MV-4-11 (cell line): ENCODE measurements at regions not wholly inside any gene's neighbourhood (a gene's known extent, or its start where the extent isn't known, plus 50 kb on each side); places are given as distances from the start of the nearest gene placed in this dataset.

ENCODE experiments used
- DNase-seq: peaks from one replicate; lab custom pipeline; 2025; lab: John Stamatoyannopoulos, UW

GRCh38 chr11:45518141-45518832 lies 147.1 kb downstream of the CHST1 start:
- DNase-seq = no peak

GRCh38 chr11:45517171-45517770 lies 148.2 kb downstream of the CHST1 start:
- DNase-seq = no peak

GRCh38 chr11:45513821-45514340 lies 151.5 kb downstream of the CHST1 start:
- DNase-seq = peak; percentile 56

GRCh38 chr11:45512471-45513148 lies 152.8 kb downstream of the CHST1 start:
- no peak for DNase-seq

DNA sequence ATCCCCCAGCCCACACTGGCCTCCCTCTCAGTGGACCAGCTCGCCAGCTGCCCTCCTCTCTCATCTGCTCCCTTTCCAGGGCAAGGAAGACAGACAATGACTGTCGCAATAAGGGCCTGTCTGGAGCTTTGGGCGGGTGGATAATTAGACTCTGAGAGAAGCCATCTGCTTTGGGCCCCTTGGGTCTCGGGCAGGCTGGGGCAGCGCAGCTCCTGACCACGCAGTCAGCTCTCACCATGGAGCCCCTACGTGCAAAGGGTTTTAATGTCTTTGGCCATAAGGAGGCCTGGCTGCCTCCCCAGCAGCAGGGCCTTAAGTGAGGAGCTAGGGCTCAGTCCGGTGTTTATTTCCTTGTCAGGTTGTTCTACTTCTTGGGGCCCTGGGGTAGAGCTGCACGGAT lies 153.9 kb downstream of the CHST1 start:
- no peak for DNase-seq

DNA sequence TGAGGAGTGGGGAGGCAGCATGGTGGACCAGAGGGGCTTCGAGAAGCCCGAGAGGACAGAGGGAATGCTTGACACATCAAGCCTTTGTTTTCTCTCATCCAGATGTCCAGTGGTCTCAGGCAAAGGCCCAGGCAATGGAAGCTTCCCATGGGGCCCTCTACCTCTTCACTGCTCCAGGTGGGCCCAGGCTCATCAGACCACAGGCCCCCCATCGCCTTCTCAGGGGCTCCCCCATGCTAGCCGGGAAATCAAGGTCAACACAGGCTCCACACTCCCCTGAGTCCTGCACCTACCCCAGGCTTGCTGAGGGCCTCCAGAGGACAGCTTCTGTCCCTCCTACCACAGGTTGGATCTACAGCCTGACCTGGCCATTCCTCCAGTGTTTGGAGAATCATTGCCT lies 157.5 kb downstream of the CHST1 start:
- no peak for DNase-seq

GRCh38 chr11:45503311-45503710 lies 162.1 kb downstream of the CHST1 start:
- DNase-seq = no peak

GRCh38 chr11:45502226-45502545 lies 163.2 kb downstream of the CHST1 start:
- no peak for DNase-seq

DNA sequence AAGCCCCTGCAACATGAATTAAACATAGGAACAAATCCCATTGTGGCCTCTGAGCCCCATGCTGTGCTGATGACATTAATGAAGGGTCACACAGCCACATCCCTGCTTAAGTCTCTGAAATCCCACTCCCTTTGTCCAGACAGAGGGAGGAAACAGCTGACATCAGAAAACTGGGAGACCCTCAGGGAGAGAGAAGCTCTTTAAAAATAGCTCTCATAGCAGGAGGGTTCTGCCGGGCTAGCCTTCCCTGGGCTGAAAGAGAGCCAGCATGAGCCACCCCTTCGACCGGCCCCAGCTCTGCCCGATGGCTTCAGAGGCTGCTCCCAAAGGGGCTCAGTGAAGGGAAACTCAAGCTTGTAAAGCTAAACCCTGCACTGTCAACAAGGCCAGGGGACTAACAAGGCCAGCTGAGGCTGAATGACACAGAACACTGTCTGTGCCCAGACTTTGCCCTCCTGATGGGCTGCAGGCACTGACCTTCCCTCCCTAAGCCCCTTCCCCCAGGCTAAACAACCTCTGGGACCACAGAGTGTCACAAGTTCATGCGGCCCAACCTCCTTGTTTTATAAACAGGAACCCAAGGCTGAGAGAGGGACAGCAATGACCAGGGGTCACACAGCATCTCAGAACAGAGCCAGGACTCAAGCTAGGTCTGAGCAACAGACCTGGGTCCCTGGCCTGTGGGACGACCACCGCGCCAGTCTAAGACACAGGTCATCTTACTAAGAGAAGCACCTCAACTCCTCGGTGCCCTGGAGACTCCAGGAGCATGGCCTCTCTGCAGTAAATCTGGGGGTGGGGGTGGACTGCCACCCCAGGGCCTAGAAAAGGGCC lies 163.8 kb downstream of the CHST1 start:
- no peak for DNase-seq

DNA sequence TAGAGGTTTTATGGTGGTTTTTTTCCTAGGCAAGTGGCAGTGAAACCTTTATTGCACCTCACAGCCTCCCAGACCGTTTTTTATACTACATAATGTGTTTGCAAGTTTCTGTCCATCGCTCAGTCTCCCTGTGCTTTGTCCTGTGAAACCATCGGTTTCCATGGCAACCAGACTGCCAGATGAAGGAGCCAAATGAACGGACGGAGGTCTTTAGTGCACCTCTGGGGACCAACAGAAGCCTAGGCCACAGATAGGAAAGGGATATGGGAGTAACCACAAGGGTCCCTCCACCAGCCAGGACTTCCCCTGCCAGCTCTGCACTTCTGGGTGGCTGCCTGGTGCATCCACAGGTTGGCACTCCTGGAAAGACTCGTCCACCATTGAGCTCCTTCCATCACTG lies 165.0 kb downstream of the CHST1 start:
- no peak for DNase-seq

DNA sequence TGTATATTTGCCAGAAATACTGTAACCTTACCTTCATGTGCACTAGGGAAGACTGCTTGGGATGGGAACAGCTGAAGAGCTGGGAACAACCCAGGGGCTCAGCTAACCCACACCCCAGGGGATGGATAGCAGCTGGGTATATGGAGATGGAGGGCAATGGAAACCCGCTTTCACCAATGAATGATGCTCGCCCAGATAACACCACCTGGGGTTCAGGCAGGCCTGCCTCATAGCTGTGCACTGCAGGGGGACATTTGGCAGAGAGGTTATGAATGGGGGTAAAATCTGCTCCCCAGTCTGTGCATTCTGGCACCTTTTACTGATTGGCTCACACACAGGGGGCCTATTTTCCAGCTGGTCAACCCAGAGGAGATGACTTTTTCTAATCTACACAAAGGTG lies 170.7 kb downstream of the CHST1 start:
- DNase-seq = no peak

DNA sequence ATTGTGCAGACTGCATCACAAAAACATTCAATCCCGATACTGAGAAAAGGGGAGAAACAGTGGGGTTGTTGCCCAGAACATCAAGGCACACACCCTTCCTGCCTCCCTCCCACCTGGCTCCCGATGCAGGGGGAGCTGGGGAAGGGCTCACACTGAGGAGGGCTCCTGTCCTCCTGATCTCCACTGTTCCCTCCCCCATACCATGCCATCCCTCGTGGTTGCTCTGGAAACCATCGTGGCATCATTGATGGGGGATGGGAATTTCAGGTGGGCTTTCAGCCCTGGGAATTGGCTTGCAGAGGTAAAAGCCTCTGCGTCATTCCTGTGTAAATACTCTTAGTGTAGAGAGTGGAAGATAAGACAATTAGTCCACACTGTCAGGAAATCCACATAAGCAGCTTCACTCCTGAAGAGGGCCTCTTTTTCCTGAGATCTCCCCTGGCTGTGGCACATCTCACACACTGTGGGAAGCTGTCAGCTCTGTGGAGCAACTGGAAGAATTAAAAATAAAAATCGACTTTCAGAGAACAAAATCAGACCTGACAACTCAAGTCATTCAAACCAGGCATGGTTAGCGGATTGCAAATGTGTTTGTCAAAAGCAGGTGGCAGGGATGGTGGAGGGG lies 176.0 kb downstream of the CHST1 start:
- no peak for DNase-seq

- no peak for DNase-seq
Measured at GRCh38 chr11:45486461-45486860, 179.0 kb downstream of the CHST1 start.

- no peak for DNase-seq
Measured at GRCh38 chr11:45485070-45485707, 180.2 kb downstream of the CHST1 start.

DNA sequence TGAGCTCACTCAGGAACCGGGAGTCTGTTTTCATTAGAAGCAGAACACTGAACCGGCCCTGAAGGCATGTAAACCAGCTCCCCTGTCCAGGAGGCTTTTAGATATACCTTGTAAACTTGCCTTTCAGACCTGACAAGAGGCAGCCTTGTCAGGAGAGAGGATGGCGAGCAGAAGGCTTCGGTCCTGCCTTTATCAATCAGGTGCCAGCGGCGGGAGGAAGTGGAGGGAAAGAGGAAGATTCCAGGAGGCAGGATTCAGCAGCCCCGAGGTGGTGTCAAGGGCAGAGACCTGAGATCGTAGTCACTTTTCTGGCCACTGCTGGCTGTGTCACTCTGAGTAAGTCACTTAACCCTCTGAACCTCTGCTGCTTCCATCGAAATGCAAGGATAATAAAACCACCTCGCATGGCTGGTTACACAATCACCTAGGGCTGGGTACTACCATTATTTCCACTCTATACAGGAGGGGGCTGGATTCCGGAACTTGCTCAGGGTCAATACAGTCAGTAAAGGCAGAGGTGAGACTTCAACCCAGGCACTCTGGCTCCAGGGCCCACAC lies 181.0 kb downstream of the CHST1 start:
- DNase-seq = no peak

GRCh38 chr11:45483416-45483815 lies 182.0 kb downstream of the CHST1 start:
- DNase-seq = no peak

DNA sequence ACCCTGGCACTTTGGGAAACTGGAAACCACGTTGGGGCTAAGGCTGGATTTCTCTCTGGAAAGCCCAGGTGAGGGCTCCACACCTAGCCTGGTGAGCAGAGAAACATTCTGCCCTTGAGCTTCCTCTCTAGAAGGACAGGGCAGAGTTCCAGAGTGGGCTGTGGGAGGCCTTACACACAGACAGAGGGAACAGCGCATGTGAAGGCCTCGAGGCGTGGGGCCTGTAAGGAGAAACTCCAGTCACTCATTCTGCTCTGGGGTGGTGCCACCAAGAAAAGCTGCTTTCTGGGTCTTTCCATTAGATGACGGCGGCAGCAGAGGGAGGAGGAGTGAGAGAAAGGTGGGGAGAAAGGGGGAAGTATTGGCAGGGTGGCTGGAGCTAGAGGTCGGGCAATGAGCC lies 183.1 kb downstream of the CHST1 start:
- no peak for DNase-seq

- DNase-seq = no peak
Measured at GRCh38 chr11:45481026-45481425, 184.4 kb downstream of the CHST1 start.

DNA sequence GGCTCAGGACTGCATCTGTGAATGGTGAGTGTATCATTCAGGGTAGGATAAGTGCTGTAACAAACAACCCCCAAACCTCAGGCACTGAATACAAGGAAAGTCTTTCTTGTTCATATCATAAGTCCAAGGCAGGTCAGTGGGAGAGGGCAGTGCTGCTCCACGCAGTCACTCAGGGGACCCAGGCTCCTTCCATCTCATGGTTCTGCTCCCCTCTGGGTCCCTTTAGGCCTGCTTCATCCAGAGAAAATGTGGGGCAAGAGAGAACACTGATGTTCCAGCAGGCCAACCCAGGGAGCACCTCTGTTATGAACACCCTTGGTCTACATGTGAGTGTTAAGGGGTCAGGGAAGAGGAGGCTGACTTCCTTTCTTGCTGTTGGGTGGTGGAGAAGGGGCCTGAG lies 187.8 kb downstream of the CHST1 start:
- no peak for DNase-seq

GRCh38 chr11:45476126-45476525 lies 189.3 kb downstream of the CHST1 start:
- DNase-seq = peak; percentile 11

- no peak for DNase-seq
Measured at GRCh38 chr11:45475173-45475572, 189.0 kb upstream of the SYT13 start.
